ENCODE measurements at regions not wholly inside any gene's neighbourhood (a gene's known extent, or its start where the extent isn't known, plus 50 kb on each side); places are given as distances from the start of the nearest gene placed in this dataset.

DNA sequence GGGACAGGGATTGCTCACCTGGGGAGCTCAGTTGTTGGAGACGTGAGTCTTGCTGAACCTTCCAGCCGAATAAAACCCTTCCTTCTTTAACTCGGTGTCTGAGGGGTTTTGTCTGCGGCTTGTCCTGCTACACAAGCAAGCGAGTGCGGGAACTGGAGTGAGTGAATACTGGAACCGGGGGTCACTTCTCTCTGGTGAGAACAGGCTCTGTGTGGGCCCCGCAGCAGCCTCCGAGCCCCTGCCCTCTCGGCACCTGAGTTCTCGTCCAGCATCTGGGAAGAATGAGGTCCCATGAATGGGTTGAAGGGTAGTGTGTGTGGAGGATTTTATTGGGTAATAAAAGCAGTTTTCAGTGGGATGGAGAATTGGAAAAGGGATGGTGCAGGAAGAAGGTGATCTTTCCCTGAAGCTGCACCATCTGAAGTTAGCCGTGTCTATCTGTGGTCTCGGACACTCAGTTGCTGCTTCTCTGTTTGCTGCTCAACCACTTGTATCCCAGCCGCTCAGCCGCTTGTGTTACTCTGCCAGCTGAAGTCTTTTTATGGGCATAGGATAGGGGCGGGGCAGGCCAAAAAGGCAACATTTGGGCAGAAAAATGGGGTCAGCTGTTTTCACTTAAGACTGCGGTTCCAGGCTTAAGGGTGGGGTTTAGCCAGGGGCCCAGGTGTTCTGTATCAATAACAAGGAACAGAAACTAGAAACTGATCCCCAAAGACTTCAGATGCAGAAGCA, 450.6 kb upstream of the CAMK1G start:
- TF ChIP-seq, protein P1, sequence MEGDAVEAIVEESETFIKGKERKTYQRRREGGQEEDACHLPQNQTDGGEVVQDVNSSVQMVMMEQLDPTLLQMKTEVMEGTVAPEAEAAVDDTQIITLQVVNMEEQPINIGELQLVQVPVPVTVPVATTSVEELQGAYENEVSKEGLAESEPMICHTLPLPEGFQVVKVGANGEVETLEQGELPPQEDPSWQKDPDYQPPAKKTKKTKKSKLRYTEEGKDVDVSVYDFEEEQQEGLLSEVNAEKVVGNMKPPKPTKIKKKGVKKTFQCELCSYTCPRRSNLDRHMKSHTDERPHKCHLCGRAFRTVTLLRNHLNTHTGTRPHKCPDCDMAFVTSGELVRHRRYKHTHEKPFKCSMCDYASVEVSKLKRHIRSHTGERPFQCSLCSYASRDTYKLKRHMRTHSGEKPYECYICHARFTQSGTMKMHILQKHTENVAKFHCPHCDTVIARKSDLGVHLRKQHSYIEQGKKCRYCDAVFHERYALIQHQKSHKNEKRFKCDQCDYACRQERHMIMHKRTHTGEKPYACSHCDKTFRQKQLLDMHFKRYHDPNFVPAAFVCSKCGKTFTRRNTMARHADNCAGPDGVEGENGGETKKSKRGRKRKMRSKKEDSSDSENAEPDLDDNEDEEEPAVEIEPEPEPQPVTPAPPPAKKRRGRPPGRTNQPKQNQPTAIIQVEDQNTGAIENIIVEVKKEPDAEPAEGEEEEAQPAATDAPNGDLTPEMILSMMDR (IDR thresholded peaks at IDR 0.05; ENCODE audit: insufficient read depth, low read length, missing control alignments): no peak
- H3K4me3 ChIP-seq (ENCODE audit: low read depth, low read length): no peak overlapping the region
- ChIA-PET POLR2A (no interaction called here), CTCF (no interaction called here)
- DNase-seq (ENCODE audit: low read depth, low spot score): no peak

- POLR2A ChIA-PET: no interaction called here
- no peak overlapping the region for H3K4me3 ChIP-seq (ENCODE audit: low read depth, low read length)
- TF ChIP-seq, protein P1 (IDR thresholded peaks at IDR 0.05; ENCODE audit: insufficient read depth, low read length, missing control alignments): no peak
- CTCF ChIA-PET: no interaction called here
- no peak for DNase-seq (ENCODE audit: low read depth, low spot score)
Measured at GRCh38 chr1:209134001-209134400, 449.5 kb upstream of the CAMK1G start.

GRCh38 chr1:209143916-209144315, 439.6 kb upstream of the CAMK1G start:
- CTCF ChIA-PET: no interaction called here

GRCh38 chr1:209150114-209150513, 433.4 kb upstream of the CAMK1G start:
- no peak overlapping the region for H3K4me3 ChIP-seq (ENCODE audit: low read depth, low read length)
- TF ChIP-seq, protein P1 (IDR thresholded peaks at IDR 0.05; ENCODE audit: insufficient read depth, low read length, missing control alignments): no peak
- no peak for DNase-seq (ENCODE audit: low read depth, low spot score)
- CTCF ChIA-PET: no interaction called here
- POLR2A ChIA-PET: no interaction called here

More at GRCh38 chr1:209143916-209144315, 439.6 kb upstream of the CAMK1G start:
- TF ChIP-seq, protein P1 (IDR thresholded peaks at IDR 0.05; ENCODE audit: insufficient read depth, low read length, missing control alignments): no peak
- H3K4me3 ChIP-seq (ENCODE audit: low read depth, low read length): no peak overlapping the region
- DNase-seq (ENCODE audit: low read depth, low spot score): no peak
- POLR2A ChIA-PET: no interaction called here

GRCh38 chr1:209153411-209153810, 430.1 kb upstream of the CAMK1G start:
- DNase-seq (ENCODE audit: low read depth, low spot score): no peak
- H3K4me3 ChIP-seq (ENCODE audit: low read depth, low read length): no peak overlapping the region
- POLR2A ChIA-PET: no interaction called here
- TF ChIP-seq, protein P1 (IDR thresholded peaks at IDR 0.05; ENCODE audit: insufficient read depth, low read length, missing control alignments): no peak
- CTCF ChIA-PET: interaction anchor here (0.9 to 1.0 kb wide), 2 partner anchors 50 to 413 kb away, joined by 3 to 4 read pairs; no protein-coding TSS in a partner anchor

DNA sequence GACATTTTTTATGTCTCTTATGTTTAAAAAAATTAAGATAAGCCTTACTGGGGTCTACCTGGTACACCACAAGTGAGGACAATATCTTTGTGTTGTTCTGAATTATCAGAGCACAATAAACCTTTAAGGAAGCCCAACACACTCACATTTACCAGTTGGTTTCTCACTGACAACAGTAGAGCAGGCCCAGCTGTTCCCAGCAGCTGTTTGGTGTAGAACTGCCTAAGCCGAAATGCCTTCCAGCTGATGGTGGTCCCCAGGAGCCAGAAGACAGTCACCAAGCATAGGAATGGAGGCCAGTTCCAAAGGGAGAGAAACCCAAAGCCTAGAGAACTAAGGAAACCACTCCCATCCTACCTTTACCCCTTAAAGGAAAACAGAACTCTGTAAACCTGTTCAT, 428.6 kb upstream of the CAMK1G start:
- ChIA-PET CTCF (no interaction called here), POLR2A (no interaction called here)
- DNase-seq (ENCODE audit: low read depth, low spot score): no peak
- no peak overlapping the region for H3K4me3 ChIP-seq (ENCODE audit: low read depth, low read length)
- TF ChIP-seq, protein P1 (IDR thresholded peaks at IDR 0.05; ENCODE audit: insufficient read depth, low read length, missing control alignments): no peak

All from AG04449 (cell line).